A549 (cell line): ENCODE measurements at regions not wholly inside any gene's neighbourhood (a gene's known extent, or its start where the extent isn't known, plus 50 kb on each side); places are given as distances from the start of the nearest gene placed in this dataset.

ENCODE experiments used
- ATAC-seq, 2 experiments: fragments of 200-7000 bp in 1 of 2; fragments of >200 bp in 1 of 2; cut with Nextera tagmentation in 1 of 2; cut with Tn5 transposase in 1 of 2; 3 replicates each; pipeline versions ENCODE4 v1.8.0 to v1.9.1; 2018 to 2020; ENCODE audit warnings: mild to moderate bottlenecking in 1 of 2, moderate library complexity in 1 of 2
- CTCF ChIA-PET: fragments of 300-600 bp; sonication (Branson Sonifier 250); formaldehyde crosslinking; extraction: SDS; loops from one replicate; lab custom pipeline; 2021; ENCODE audit warnings: antibody characterized with exemption, inconsistent platforms; lab: Yijun Ruan, JAX
- POLR2A ChIA-PET: fragments of 350-600 bp; formaldehyde crosslinking; extraction: SDS; loops from one replicate; lab custom pipeline; 2021; ENCODE audit warnings: antibody characterized with exemption, inconsistent platforms; lab: Yijun Ruan, JAX
- DNase-seq, 2 experiments: peaks; one replicate each; pipeline versions ENCODE4 v3.0.0 to v3.0.0-alpha.2; 2011 to 2016; ENCODE audit warnings: low read depth in 1 of 2, low spot score in 1 of 2
- FAIRE-seq: peaks from 2 replicates; lab custom pipeline; 2011; peaks lifted over from hg19 to GRCh38; lab: Jason Lieb, UNC
- H3K27ac ChIP-seq, 2 experiments: fragments of >200 bp; sonication (Bioruptor Twin); formaldehyde crosslinking; 3 replicates each; pipeline ENCODE4 v1.5.1; 2016 to 2017
- H3K4me1 ChIP-seq: fragments of >200 bp; sonication (Bioruptor Twin); formaldehyde crosslinking; 3 replicates; pipeline ENCODE4 v1.6.1; 2016
- H3K4me2 ChIP-seq: fragments of >200 bp; sonication (Bioruptor Twin); formaldehyde crosslinking; 3 replicates; pipeline ENCODE4 v1.6.1; 2016
- H3K4me3 ChIP-seq: fragments of >200 bp; sonication (Bioruptor Twin); formaldehyde crosslinking; 3 replicates; pipeline ENCODE4 v1.5.1; 2016
- H3K9me3 ChIP-seq: fragments of >200 bp; sonication (Bioruptor Twin); formaldehyde crosslinking; 3 replicates; pipeline ENCODE4 v1.6.1; 2016
- BHLHE40 ChIP-seq: IDR thresholded peaks from 2 replicates; pipeline ENCODE4 v1.6.1; 2012; ENCODE audit warnings: low read depth, low read length, inconsistent platforms
- CBX2 ChIP-seq: fragments of 200-600 bp; sonication (generic); IDR thresholded peaks from 2 replicates; pipeline ENCODE4 v1.6.1; 2016; ENCODE audit warnings: low read depth, mild to moderate bottlenecking, borderline replicate concordance
- CEBPB ChIP-seq, 2 experiments: fragments of >200 bp in 1 of 2; sonication (Bioruptor Twin) in 1 of 2; formaldehyde crosslinking in 1 of 2; IDR thresholded peaks; 2 replicates each; pipeline ENCODE4 v1.6.1; 2012 to 2016
- CHD2 ChIP-seq: fragments of 150-350 bp; IDR thresholded peaks from 2 replicates; pipeline ENCODE4 v1.6.1; 2014; ENCODE audit warnings: low read length; ENCODE audit not compliant: partially characterized antibody
- EHMT2 ChIP-seq: fragments of 200-600 bp; sonication (generic); IDR thresholded peaks from 2 replicates; pipeline ENCODE4 v1.6.1; 2016; ENCODE audit warnings: antibody characterized with exemption, low read depth, mild to moderate bottlenecking, moderate library complexity
- ESRRA ChIP-seq: fragments of 150-350 bp; IDR thresholded peaks from 2 replicates; pipeline ENCODE4 v1.6.1; 2014; ENCODE audit warnings: mild to moderate bottlenecking, low read length, borderline replicate concordance
- HEYL ChIP-seq: fragments of 250-450 bp; sonication (Bioruptor Pico); IDR thresholded peaks from 2 replicates; pipeline ENCODE4 v1.8.0; 2021; ENCODE audit warnings: mild to moderate bottlenecking, moderate library complexity
- HOXB5 ChIP-seq: fragments of 250-450 bp; sonication (Bioruptor Pico); IDR thresholded peaks from 2 replicates; pipeline ENCODE4 v1.5.0; 2020; ENCODE audit warnings: mild to moderate bottlenecking, moderate library complexity
- MAFK ChIP-seq: fragments of 450-650 bp; IDR thresholded peaks from 2 replicates; pipeline ENCODE4 v1.6.1; 2014; ENCODE audit not compliant: partially characterized antibody
- MAX ChIP-seq: IDR thresholded peaks from 2 replicates; pipeline ENCODE4 v1.6.1; 2012
- POLR2A ChIP-seq: IDR thresholded peaks from 2 replicates; pipeline ENCODE4 v1.6.1; 2012; ENCODE audit warnings: mild to moderate bottlenecking, low read length
- RAD21 ChIP-seq, 2 experiments: fragments of >200 bp in 1 of 2; sonication (Bioruptor Twin) in 1 of 2; formaldehyde crosslinking in 1 of 2; IDR thresholded peaks in 1 of 2; conservative IDR thresholded peaks in 1 of 2; 2 replicates in 1 of 2; 3 replicates in 1 of 2; pipeline ENCODE4 v1.6.1; 2012 to 2018; ENCODE audit warnings: inconsistent platforms in 1 of 2
- RARB ChIP-seq: fragments of 250-450 bp; sonication (Bioruptor Pico); IDR thresholded peaks from 2 replicates; pipeline ENCODE4 v1.8.0; 2021; ENCODE audit warnings: mild to moderate bottlenecking, moderate library complexity
- RCOR1 ChIP-seq: fragments of 150-350 bp; IDR thresholded peaks from 2 replicates; pipeline ENCODE4 v1.6.1; 2014; ENCODE audit warnings: antibody characterized with exemption, low read length, low read depth
- REST ChIP-seq: fragments of 200-600 bp; sonication (generic); IDR thresholded peaks from 2 replicates; pipeline ENCODE4 v1.6.1; 2016; ENCODE audit warnings: antibody characterized with exemption, mild to moderate bottlenecking, moderate library complexity
- SREBF2 ChIP-seq: fragments of 450-650 bp; IDR thresholded peaks from 2 replicates; pipeline ENCODE4 v1.6.1; 2014; ENCODE audit warnings: mild to moderate bottlenecking, moderate library complexity
- TP53 ChIP-seq: fragments of 250-450 bp; sonication (Bioruptor Pico); IDR thresholded peaks from 2 replicates; pipeline ENCODE4 v1.5.0; 2021; ENCODE audit warnings: mild to moderate bottlenecking, moderate library complexity
- ZNF302 ChIP-seq: fragments of 250-450 bp; sonication (Bioruptor Pico); IDR thresholded peaks from 2 replicates; pipeline ENCODE4 v1.9.0; 2021; ENCODE audit warnings: inconsistent platforms, mild to moderate bottlenecking, moderate library complexity
- WGBS: methylation state at CpG from one replicate; pipeline ENCODE4 v1.1.6; 2017; ENCODE audit errors: missing lambda C conversion rate; 5-methylcytosine and 5-hydroxymethylcytosine counted together
- TF ChIP-seq, protein P1 (sequence below): fragments of 150-350 bp; IDR thresholded peaks from 2 replicates; pipeline ENCODE4 v1.6.1; 2014; ENCODE audit warnings: low read depth, mild to moderate bottlenecking, low read length

- no peaks in the 10 kb centered on the region for H3K4me1 ChIP-seq
- H3K4me3 ChIP-seq: no peak overlapping the region
- H3K4me2 ChIP-seq: no peak overlapping the region
- ChIA-PET CTCF (no interaction called here), POLR2A (no interaction called here)
- DNase-seq: no peak
- ATAC-seq: no peak
- WGBS: 67% methylated on average over 3 of the region's 3 CpGs
- no peak for FAIRE-seq
- no peaks in the 10 kb centered on the region for H3K9me3 ChIP-seq
- TF ChIP-seq ESRRA (no peak), RARB (CRISPR knock-in tag) (no peak), CHD2 (no peak), POLR2A (no peak), HOXB5 (no peak), BHLHE40 (no peak), ZNF302 (CRISPR knock-in tag) (no peak), MAFK (no peak), SREBF2 (no peak)
- TF ChIP-seq, protein P1, sequence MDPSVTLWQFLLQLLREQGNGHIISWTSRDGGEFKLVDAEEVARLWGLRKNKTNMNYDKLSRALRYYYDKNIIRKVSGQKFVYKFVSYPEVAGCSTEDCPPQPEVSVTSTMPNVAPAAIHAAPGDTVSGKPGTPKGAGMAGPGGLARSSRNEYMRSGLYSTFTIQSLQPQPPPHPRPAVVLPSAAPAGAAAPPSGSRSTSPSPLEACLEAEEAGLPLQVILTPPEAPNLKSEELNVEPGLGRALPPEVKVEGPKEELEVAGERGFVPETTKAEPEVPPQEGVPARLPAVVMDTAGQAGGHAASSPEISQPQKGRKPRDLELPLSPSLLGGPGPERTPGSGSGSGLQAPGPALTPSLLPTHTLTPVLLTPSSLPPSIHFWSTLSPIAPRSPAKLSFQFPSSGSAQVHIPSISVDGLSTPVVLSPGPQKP: no peak
- no peak overlapping the region for H3K27ac ChIP-seq
Measured at GRCh38 chr1:87556326-87556725, 227.6 kb downstream of the LMO4 start.

DNA sequence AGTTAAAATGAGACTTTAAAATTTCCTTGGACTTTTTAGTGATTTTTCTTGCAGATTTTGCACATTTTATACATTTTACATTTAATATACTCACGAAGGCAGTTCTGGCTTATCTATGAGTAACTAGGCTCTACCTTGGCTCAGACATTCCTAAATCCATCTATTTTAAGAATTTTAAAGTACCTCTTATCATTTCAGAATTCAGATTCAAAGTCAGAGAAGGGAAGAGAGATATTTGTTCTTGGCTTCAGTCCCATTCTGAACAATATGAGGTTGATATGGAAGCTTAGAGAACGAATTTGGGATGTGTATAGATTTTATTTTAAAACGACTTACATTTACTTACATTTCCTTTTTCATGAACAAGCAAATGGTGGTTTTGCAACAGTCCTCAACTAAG, 230.2 kb downstream of the LMO4 start:
- FAIRE-seq (no peak), DNase-seq (no peak), ATAC-seq (no peak)
- ChIA-PET CTCF (no interaction called here), POLR2A (no interaction called here)
- H3K4me2 ChIP-seq: no peak overlapping the region
- H3K4me3 ChIP-seq: no peak overlapping the region
- H3K9me3 ChIP-seq: no peaks in the 10 kb centered on the region
- TF ChIP-seq MAX (no peak), TP53 (no peak), HEYL (no peak), RCOR1 (no peak), POLR2A (no peak), RAD21 (conservative IDR thresholded peaks at IDR 0.05 in 1 of 2, IDR thresholded peaks at IDR 0.05 in 1 of 2) (no peak)
- H3K4me1 ChIP-seq: no peaks in the 10 kb centered on the region
- 40% methylated on average over 3 of the region's 3 CpGs for WGBS
- no peak overlapping the region for H3K27ac ChIP-seq

GRCh38 chr1:87560137-87560536, 231.5 kb downstream of the LMO4 start:
- no peak for FAIRE-seq

More at GRCh38 chr1:87560137-87560536, 231.5 kb downstream of the LMO4 start:
- Histone ChIP-seq H3K27ac (no peak overlapping the region), H3K4me2 (no peak overlapping the region), H3K4me1 (no peaks in the 10 kb centered on the region), H3K9me3 (no peaks in the 10 kb centered on the region), H3K4me3 (no peak overlapping the region)
- ATAC-seq (no peak), DNase-seq (no peak)
- TF ChIP-seq CEBPB (IDR thresholded peaks at IDR 0.05) (no peak), CBX2 (no peak), EHMT2 (no peak), REST (no peak)
- POLR2A ChIA-PET: no interaction called here
- 69% methylated on average over 3 of the region's 3 CpGs for WGBS
- CTCF ChIA-PET: no interaction called here
